Skin epidermis (tissue), 12 donors: ENCODE measurements at regions not wholly inside any gene's neighbourhood (a gene's known extent, or its start where the extent isn't known, plus 50 kb on each side); places are given as distances from the start of the nearest gene placed in this dataset.
A peak's percentile ranks its signal among the peaks of the same experiment; 100 is the strongest.

Experiments
- H3K27ac ChIP-seq, 21 experiments: fragments of 200-600 bp; sonication (generic) in 11 of 21; one replicate each; pipeline ENCODE4 v1.5.0; 2020; ENCODE audit warnings: mild to moderate bottlenecking in 3 of 21, inconsistent platforms in 2 of 21, moderate library complexity in 2 of 21
- H3K4me3 ChIP-seq, 7 experiments: fragments of 200-600 bp; sonication (generic) in 2 of 7; one replicate each; pipeline ENCODE4 v1.5.0; 2020; ENCODE audit warnings: inconsistent platforms in 2 of 7, mild to moderate bottlenecking in 2 of 7, moderate library complexity in 1 of 7

DNA sequence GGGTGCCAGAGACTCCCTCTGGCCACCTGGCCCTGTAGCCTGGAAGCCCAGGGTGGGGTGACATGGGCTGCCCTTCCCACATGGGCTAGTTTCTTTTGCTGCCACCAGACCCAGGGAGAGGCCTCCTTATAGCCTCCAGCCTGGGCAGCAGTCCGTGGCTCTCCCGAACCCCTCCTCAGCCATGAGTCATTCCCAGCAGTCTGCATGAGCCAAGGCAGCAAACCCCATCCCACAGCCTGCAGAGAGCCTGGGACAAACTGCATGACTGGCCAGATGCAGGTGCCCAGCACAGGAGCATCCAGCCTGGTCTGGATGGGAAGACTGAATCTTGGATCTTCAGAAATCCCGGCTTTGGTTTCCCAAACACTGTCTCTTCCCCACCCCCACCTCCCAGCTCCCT is 75.7 kb downstream of the MRPL14 start:
- no peak overlapping the region for H3K4me3 ChIP-seq
- peak overlapping the region in 13 of 21 experiments; percentile 7 to 81 (median 68) for H3K27ac ChIP-seq

DNA sequence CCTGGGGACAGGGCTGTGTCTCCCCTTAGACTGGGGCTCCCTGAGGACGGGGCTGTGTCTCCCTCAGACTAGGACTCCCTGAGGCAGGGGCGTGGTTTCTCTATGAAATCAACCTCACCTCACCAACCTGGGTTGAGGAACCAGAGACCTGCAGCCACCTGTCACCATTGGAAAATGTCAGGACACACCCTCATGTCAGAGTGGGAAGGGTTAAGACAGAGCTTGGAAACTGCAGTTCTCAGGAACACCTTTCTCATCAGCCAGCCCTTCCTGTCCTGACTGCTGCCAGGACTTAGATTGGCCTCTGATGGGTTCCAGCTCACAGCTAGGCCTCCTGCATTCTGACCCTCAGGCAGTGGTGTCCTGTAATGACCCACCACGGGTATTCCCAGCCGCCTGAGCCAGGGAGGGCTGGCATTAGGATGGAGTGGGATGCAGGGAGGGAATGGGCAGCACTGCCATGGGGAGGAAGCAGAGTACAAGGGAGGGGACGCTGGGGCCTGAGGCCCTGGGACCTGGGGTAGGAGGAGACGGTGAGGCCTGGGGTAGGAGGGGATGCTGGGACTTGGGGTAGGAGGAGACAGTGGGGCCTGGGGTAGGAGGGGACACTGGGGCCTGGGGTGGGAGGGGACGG is 76.3 kb downstream of the MRPL14 start:
- H3K4me3 ChIP-seq, result no peak overlapping the region
- H3K27ac ChIP-seq, result peak overlapping the region in 13 of 21 experiments; percentile 7 to 81 (median 68)

- peak overlapping the region in 8 of 21 experiments; percentile 17 to 81 (median 70) for H3K27ac ChIP-seq
- no peak overlapping the region for H3K4me3 ChIP-seq
Measured at GRCh38 chr6:44049989-44050871, 77.0 kb downstream of the MRPL14 start.

DNA sequence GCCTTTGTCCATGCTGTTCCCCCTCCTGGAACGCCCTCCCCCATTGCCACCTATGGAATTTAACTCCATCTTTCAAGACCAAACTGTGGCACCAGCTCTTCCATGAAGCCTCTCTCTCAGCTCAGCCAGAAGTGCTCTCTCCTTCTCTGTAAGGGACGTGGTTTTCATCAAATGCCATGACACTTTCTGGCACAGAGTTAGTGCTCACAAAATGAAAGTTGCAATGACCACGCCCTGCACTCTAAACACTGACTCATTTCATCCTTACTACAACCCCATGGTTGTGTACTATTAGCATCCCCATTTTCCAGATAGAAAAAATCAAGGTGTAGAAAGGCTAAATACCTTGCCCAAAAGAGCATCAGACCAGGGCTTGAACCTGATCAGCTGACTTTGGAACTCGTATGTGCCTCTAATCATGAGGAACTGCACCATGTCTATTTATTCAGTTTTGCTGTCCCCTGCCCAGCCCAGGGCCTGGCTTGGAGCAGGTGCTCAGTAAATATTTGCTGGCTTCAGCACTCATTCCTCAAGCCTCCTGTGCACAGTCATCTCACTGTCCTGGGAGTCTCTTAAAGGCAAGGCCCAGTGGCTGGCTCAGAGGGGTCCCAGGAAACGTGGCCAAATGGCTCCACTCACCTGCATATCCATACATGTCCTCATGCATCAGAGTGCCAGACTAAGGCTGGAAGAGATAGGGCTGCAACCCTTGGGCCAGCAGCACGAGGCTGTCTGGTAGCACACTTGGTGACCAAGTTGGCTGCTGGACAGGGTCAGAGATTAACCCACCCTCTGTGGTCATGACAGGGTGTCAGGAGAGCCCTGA is 77.9 kb downstream of the MRPL14 start:
- peak overlapping the region in 3 of 21 experiments; percentile 5 to 16 (median 14) for H3K27ac ChIP-seq
- H3K4me3 ChIP-seq, result no peak overlapping the region

GRCh38 chr6:44048277-44048676 is 79.0 kb downstream of the MRPL14 start:
- Histone ChIP-seq H3K4me3 (no peak overlapping the region), H3K27ac (no peak overlapping the region)

DNA sequence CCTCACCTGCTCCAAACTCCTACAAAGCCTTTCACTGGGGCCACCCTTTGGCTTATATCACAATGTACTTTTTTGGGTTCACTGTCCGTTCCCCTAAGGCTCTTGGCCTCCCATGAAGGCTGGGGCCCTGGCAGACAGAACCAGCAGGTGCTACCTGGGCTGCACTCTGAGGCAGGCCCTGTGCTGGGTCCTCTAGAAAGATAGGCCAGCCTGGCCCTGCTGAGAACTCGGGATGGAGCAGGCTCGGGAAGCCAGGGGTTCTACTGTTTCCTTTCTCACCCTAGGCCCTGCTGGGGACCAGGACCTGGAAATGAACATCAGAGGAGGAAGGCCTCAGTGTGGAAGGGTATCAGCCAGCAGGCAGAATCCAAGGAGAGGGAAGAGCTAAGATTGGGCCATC is 79.5 kb downstream of the MRPL14 start:
- Histone ChIP-seq H3K27ac (peak overlapping the region in 1 of 21 experiments; percentile 41), H3K4me3 (no peak overlapping the region)

GRCh38 chr6:44047179-44047546 is 80.1 kb downstream of the MRPL14 start:
- no peak overlapping the region for H3K27ac ChIP-seq

GRCh38 chr6:44046516-44047178 is 80.6 kb downstream of the MRPL14 start:
- H3K27ac ChIP-seq, result no peak overlapping the region
- H3K4me3 ChIP-seq, result no peak overlapping the region

More at GRCh38 chr6:44047179-44047546, 80.1 kb downstream of the MRPL14 start:
- no peak overlapping the region for H3K4me3 ChIP-seq

DNA sequence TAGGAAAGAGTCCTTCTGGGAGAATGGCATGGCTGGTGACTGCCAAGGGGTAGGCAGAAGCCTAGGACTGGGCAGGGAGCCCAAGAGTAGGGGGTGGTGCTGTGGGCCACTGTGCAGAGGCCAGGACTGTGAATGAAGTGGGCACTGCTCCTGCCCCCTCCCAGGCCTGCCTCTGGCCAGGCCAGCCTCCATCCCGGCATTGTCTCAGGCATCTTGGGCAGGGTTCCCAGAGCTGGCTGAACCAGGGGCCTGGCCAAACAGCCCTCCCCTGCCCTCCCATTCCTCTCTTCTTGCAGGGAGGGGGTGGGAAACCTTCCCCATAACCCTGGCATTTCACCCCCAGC is 81.6 kb downstream of the MRPL14 start:
- H3K4me3 ChIP-seq, result no peak overlapping the region

DNA sequence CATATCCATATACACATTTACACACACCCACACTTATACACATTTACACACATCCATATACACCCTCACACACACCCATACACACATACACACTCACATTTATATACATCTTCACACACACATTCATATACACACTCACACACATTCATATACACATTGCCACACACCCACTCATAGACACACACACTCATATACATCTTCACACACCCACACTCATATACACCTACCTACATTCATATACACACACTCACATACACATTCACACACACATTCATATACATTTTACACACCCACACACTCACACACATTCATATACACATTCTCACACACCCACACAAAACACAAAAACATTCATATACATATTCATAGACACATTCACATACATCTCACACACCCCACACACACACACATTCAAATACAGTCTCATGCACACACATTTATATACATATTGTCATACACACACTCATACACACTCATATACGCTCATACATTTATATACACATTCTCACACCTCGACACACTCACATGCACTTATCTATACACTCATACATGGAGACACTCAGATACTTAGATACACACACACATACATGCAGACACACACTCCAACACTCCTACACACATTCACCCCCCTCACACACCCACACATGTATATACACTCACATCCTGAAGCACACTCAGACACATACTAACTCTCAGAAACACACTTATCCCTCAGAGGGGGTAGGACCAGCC is 82.1 kb downstream of the MRPL14 start:
- no peak overlapping the region for H3K4me3 ChIP-seq
- no peak overlapping the region for H3K27ac ChIP-seq

More for the DNA sequence above, 81.6 kb downstream of the MRPL14 start:
- no peak overlapping the region for H3K27ac ChIP-seq

DNA sequence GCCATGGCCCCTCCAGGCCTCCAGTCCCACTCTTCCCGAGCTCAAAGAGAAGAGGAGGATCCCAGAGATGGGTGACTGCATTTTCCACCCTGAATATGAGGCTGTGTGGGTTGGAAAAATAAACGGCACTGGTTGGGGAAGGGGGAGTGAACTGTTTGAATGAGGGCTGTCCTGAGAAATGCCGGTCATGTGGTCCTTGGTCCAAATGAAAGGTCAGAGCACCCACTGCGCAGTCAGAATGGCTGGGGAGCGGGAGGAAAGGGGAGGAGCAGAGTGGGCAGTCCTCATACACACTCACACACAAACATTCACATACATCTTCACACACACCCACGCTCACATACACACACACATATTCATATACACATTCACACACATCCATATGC is 83.1 kb downstream of the MRPL14 start:
- Histone ChIP-seq H3K4me3 (no peak overlapping the region), H3K27ac (peak overlapping the region in 2 of 21 experiments; percentile 15 to 38)

GRCh38 chr6:44043479-44044153 is 83.6 kb downstream of the MRPL14 start:
- Histone ChIP-seq H3K4me3 (no peak overlapping the region), H3K27ac (peak overlapping the region in 2 of 21 experiments; percentile 15 to 38)

DNA sequence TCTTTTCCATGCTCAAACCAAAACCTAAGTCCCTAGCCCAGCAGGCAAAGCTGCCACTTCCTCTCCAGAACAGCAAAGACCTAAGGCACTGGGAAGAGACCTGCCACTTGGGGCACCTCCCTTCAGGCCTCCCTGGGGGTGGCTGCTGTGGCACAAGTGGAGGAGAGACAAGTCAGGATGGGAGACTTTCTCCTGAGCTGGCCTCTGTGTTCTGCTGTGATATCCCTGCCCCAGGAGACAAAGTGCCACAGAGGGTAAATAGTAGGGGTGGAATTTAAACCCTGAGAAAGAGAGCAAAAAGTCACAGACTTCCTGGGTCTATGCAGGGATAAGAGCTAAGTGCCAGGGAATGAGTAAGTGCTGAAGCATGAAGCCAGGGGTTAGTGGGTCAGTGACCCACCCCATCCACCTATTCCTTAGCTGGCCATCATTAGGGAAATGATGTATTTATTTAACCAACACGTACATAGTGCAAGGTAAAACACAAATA is 84.2 kb downstream of the MRPL14 start:
- H3K4me3 ChIP-seq, result no peak overlapping the region
- peak overlapping the region in 2 of 21 experiments; percentile 26 to 61 for H3K27ac ChIP-seq

DNA sequence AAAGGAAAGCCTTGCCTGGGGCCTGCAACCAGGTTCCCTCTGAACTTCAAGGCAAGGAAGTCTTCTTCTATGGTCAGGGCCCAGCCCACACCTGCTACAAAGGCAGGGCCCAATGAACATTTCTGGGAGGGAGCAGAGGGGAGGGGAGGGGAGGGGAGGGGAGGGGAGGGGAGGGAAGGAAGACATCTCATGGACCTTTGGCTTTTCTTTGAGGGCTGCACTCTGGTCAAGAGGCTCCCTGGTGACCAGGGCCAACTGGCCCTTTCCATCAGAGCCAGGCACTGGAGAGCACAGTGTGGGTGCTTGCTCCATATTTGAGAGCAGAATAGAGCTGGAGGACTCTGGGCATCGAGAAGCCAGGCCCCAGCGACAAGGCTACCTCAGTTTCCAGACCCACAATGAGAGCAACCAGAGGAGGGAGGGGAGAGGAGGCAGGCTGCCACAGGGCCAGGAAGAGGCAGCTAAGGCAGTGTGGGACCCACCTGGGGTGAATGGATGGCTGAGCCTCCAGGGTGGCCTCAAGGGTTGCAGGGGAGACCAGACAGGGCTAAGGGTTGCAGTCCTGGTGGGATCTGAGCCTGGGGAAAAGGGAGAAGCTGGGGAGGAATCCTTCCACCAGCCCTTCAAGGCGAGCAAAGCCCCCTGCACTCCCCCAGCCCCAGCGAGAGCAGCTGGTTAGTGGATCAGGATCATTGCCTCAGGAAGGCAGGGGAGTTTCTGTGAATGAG is 84.8 kb downstream of the MRPL14 start:
- no peak overlapping the region for H3K4me3 ChIP-seq
- peak overlapping the region in 8 of 21 experiments; percentile 7 to 61 (median 25) for H3K27ac ChIP-seq

DNA sequence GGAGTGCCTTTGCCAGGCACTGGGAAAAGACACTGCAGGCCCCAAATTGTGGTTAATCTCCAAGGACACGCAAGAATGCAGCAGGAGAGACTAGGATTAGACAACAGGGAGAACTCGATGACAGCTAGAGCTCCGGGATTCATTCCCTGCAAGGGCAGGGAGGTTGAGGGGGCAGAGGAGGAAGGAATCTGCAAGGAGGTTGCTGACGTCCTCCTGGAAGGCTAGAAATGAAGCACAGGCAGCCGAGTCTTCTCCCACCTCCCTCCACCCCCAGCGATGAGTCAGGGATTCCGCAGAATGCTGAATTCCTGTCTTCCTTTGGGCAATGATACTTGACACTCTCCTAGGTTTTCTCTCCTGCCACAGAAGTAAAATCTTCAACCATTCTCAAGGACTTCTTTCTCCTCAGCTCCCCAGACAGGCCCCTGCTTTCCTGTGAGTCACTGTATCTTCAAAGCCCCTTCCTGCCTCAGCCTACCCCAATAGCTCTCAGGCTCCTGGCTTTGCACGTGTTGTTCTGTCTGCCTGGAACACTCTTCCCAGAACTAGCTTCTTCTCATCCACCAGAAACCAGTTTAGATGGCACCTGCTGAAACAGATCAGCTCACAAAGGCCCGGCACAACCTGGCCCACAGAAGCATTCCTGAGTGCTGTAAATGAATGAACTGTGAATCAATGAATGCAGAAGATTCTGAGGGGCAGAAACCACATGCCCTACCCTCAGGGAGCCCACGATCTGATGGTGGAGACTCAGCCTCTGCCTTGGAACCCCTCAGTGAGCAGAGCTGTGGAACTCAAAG is 85.6 kb downstream of the MRPL14 start:
- Histone ChIP-seq H3K27ac (peak overlapping the region in 11 of 21 experiments; percentile 1 to 61 (median 18)), H3K4me3 (no peak overlapping the region)

DNA sequence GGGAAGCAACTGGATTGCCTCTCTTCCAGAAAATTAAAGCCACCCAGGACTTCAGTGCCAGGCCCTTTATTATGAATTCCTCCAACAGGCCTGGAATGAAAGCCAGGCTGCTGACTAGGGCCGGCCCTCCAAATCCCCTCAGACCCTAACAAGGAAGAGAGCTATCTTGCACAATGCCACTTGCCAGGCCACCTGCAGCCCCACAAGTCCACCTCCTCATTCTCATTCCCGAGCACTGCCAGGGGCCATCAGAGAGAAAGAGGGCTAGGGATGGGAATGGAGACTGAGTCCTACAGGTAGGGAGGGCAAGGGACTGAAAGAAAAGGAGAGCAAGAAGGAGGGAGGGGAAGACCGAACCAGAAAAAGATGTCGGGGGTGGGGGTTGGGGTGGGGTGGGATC is 86.5 kb downstream of the MRPL14 start:
- Histone ChIP-seq H3K4me3 (no peak overlapping the region), H3K27ac (no peak overlapping the region)

DNA sequence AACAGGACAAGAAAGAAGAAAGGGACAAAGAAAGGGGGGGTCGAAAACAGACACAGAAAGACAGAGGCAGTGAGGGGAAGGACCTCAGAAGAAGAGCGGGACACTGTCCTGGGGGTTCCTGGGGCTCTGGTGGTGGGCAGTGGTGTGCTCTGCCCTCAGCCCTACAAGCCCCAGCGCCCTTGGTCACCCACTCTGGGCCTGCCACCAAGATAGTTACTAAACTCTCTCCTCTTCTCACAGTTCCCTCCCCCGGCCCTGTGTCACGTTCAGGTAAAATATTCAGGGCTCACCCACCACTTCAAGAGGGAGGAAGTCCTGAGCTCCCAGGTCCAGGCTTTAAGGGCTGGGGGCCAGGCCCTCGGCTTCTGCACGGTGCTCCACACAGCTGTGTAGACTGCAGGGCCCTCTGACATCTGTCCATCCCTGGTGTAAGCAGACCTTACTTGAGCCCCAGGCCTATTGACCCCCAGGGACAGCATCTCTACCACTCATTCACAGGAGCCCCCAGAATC is 87.4 kb downstream of the MRPL14 start:
- H3K4me3 ChIP-seq, result no peak overlapping the region
- H3K27ac ChIP-seq, result no peak overlapping the region
